ENCODE measurements at regions not wholly inside any gene's neighbourhood (a gene's known extent, or its start where the extent isn't known, plus 50 kb on each side); places are given as distances from the start of the nearest gene placed in this dataset.

GRCh38 chr15:95541301-95541700, 789.2 kb upstream of the NR2F2 start:
- DNase-seq (ENCODE audit: low read depth, low spot score) (no peak), FAIRE-seq (no peak)
- H3K4me2 ChIP-seq (ENCODE audit: control insufficient read depth, extremely low read depth, insufficient read depth, low read depth, low read length) = no peak overlapping the region
- dilution Hi-C loops (cut with MboI; ENCODE audit: extremely low pct_ligation_motif_present, low sequenced_read_pairs) = no loop called here
- H3K27ac ChIP-seq (ENCODE audit: control insufficient read depth, insufficient read depth, low read length) = no peak overlapping the region
- H3K9me1 ChIP-seq (ENCODE audit: control insufficient read depth, extremely low read depth, insufficient read depth, low read length) = no peaks in the 10 kb centered on the region
- TF ChIP-seq CTCF (optimal IDR thresholded peaks at IDR 0.05 in 1 of 3, IDR thresholded peaks at IDR 0.05 in 1 of 3, conservative IDR thresholded peaks at IDR 0.05 in 1 of 3; ENCODE audit: extremely low read depth in 1 of 3, insufficient read depth in 2 of 3, low read length in 3 of 3) (no peak), EZH2 (IDR thresholded peaks at IDR 0.05; ENCODE audit: low read length) (no peak)
- H3K9me3 ChIP-seq (ENCODE audit: control insufficient read depth, low read depth, low read length) = no peaks in the 10 kb centered on the region
- no peaks in the 10 kb centered on the region for H3K36me3 ChIP-seq (ENCODE audit: control insufficient read depth in 2 of 2, extremely low read depth in 1 of 2, insufficient read depth in 2 of 2, low read length in 2 of 2)
- H3K9ac ChIP-seq (ENCODE audit: control insufficient read depth, extremely low read depth, insufficient read depth, low read length) = no peak overlapping the region
- H3K4me1 ChIP-seq (ENCODE audit: control insufficient read depth, extremely low read depth, insufficient read depth, low read length) = no peaks in the 10 kb centered on the region
- no peak overlapping the region for H3K4me3 ChIP-seq (ENCODE audit: control insufficient read depth in 2 of 3, extremely low read depth in 1 of 3, insufficient read depth in 2 of 3, low read depth in 1 of 3, low read length in 3 of 3)
- H3K79me2 ChIP-seq (ENCODE audit: control insufficient read depth, insufficient read depth, low read length) = no peaks in the 10 kb centered on the region
- no peaks in the 10 kb centered on the region for H4K20me1 ChIP-seq (ENCODE audit: control insufficient read depth, extremely low read depth, insufficient read depth, low read length)
- no peak overlapping the region for H2AFZ ChIP-seq (ENCODE audit: control insufficient read depth, low read length)
- H3K27me3 ChIP-seq (ENCODE audit: control insufficient read depth, extremely low read depth, insufficient read depth, low read length) = no peaks in the 10 kb centered on the region

DNA sequence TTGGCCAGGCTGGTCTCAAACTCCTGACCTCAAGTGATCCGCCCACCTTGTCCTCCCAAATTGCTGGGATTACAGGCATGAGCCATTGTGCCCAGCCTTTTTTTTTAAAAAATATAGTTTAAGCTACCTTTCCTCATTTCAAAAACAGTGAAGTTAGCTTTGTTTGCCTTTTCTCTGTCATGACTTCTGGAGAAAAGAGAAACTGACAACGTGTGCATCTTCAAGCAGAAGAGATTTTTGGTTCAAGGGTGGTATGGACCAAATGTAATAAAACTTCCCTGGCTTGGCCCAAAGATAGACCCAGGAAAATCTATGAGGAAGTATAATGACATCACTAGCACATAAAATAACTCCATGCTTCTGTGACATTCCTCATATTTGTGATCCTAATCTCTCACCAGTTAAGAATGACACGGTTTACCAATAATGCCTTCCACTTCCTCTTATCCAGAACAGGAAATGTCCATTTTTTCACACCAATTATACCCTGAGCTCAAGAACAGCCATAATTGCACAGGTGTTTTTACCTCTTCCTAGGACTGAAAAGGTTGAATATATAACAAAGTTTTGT, 781.2 kb upstream of the NR2F2 start:
- Histone ChIP-seq H3K4me3 (ENCODE audit: control insufficient read depth in 2 of 3, extremely low read depth in 1 of 3, insufficient read depth in 2 of 3, low read depth in 1 of 3, low read length in 3 of 3) (no peak overlapping the region), H3K9me3 (ENCODE audit: control insufficient read depth, low read depth, low read length) (no peaks in the 10 kb centered on the region), H3K4me2 (ENCODE audit: control insufficient read depth, extremely low read depth, insufficient read depth, low read depth, low read length) (no peak overlapping the region), H4K20me1 (ENCODE audit: control insufficient read depth, extremely low read depth, insufficient read depth, low read length) (no peaks in the 10 kb centered on the region), H3K79me2 (ENCODE audit: control insufficient read depth, insufficient read depth, low read length) (no peaks in the 10 kb centered on the region), H3K4me1 (ENCODE audit: control insufficient read depth, extremely low read depth, insufficient read depth, low read length) (no peaks in the 10 kb centered on the region), H2AFZ (ENCODE audit: control insufficient read depth, low read length) (no peak overlapping the region), H3K36me3 (ENCODE audit: control insufficient read depth in 2 of 2, extremely low read depth in 1 of 2, insufficient read depth in 2 of 2, low read length in 2 of 2) (no peaks in the 10 kb centered on the region), H3K27ac (ENCODE audit: control insufficient read depth, insufficient read depth, low read length) (no peak overlapping the region), H3K27me3 (ENCODE audit: control insufficient read depth, extremely low read depth, insufficient read depth, low read length) (no peaks in the 10 kb centered on the region), H3K9ac (ENCODE audit: control insufficient read depth, extremely low read depth, insufficient read depth, low read length) (no peak overlapping the region), H3K9me1 (ENCODE audit: control insufficient read depth, extremely low read depth, insufficient read depth, low read length) (no peaks in the 10 kb centered on the region)
- no peak for TF ChIP-seq CTCF (optimal IDR thresholded peaks at IDR 0.05 in 1 of 3, IDR thresholded peaks at IDR 0.05 in 1 of 3, conservative IDR thresholded peaks at IDR 0.05 in 1 of 3; ENCODE audit: extremely low read depth in 1 of 3, insufficient read depth in 2 of 3, low read length in 3 of 3)
- no peak for TF ChIP-seq EZH2 (IDR thresholded peaks at IDR 0.05; ENCODE audit: low read length)
- dilution Hi-C loops (cut with MboI; ENCODE audit: extremely low pct_ligation_motif_present, low sequenced_read_pairs) = no loop called here
- FAIRE-seq = no peak
- no peak for DNase-seq (ENCODE audit: low read depth, low spot score)

All from keratinocyte (primary cell).